Right atrium auricular region (tissue), 2 donors: ENCODE measurements at regions not wholly inside any gene's neighbourhood (a gene's known extent, or its start where the extent isn't known, plus 50 kb on each side); places are given as distances from the start of the nearest gene placed in this dataset.

Experiments
- DNase-seq: peaks from one replicate; pipeline ENCODE4 v3.0.0-alpha.2; 2019; ENCODE audit warnings: low spot score
- H3K27ac ChIP-seq, 2 donors: fragments of 200-600 bp; sonication (generic); 1 replicate in 1 of 2; 2 replicates in 1 of 2; pipeline ENCODE4 v1.5.1; 2016 to 2019
- H3K27me3 ChIP-seq, 2 donors: fragments of 200-600 bp; sonication (generic); one replicate each; pipeline versions ENCODE4 v1.5.1 to v1.6.0; 2017 to 2019
- H3K36me3 ChIP-seq: fragments of 200-600 bp; sonication (generic); one replicate; pipeline ENCODE4 v1.5.1; 2016
- H3K4me1 ChIP-seq, 2 donors: fragments of 200-600 bp; sonication (generic); one replicate each; pipeline versions ENCODE4 v1.5.1 to v1.6.0; 2017 to 2019
- H3K4me3 ChIP-seq, 2 donors: fragments of 200-600 bp; sonication (generic); 1 replicate in 1 of 2; 2 replicates in 1 of 2; pipeline ENCODE4 v1.5.1; 2017 to 2019; ENCODE audit warnings: mild to moderate bottlenecking in 1 of 2, moderate library complexity in 1 of 2
- H3K9me3 ChIP-seq, 2 donors: fragments of 200-600 bp; sonication (generic); one replicate each; pipeline ENCODE4 v1.5.1; 2019
- TF ChIP-seq, protein P1 (sequence below), 2 donors: fragments of 200-600 bp; sonication (generic); IDR thresholded peaks; one replicate each; pipeline ENCODE4 v1.5.1; 2019; ENCODE audit warnings: antibody characterized with exemption in 2 of 2

DNA sequence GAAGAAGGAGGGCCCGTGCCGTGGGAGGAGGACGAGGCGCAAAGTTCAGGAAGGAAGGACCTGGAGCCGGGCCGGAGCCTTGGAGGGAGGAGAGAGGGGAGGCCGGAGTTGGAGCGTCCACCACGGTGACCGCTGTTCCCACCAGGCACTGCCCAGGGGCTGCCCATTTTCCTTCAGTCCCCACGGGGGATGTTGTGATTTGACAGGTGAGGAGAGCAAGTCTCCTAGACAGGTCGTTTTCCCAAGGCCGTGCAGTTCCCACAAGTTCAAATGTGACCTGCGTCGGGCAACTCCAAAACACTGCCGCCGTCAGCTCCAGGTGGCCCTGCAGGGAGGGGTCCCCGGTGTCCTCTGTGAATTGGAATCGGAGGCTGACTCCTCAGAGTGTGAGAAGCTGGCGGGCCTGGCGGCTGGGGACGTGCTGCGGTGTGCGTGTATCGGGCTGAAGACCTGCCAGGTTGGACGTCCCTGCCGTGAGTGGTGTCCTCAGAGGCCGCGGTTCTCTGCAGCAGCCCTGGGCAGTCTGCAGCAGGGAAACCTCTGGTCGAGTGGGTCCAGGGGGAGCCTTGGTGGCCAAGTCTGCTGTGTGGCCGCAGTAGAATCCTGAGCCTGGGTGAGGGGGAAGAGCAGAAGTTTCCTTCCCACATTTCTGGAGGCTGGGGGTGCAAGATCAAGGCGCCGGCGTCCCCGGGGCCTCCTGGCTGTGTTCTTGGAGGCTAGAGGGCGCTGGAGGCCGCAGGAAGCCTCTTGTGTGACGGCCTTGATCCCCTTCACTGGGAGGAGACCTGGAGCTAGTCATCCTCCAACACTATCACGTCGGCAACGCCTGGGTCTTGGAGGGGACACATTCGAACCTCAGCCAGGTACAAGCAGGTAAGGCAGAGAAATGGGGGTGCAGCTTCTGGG lies 115.1 kb upstream of the FRMD1 start:
- no peak overlapping the region for H3K27ac ChIP-seq
- H3K4me1 ChIP-seq, result no peaks in the 10 kb centered on the region
- H3K9me3 ChIP-seq, result no peaks in the 10 kb centered on the region
- no peaks in the 10 kb centered on the region for H3K27me3 ChIP-seq
- TF ChIP-seq, protein P1, sequence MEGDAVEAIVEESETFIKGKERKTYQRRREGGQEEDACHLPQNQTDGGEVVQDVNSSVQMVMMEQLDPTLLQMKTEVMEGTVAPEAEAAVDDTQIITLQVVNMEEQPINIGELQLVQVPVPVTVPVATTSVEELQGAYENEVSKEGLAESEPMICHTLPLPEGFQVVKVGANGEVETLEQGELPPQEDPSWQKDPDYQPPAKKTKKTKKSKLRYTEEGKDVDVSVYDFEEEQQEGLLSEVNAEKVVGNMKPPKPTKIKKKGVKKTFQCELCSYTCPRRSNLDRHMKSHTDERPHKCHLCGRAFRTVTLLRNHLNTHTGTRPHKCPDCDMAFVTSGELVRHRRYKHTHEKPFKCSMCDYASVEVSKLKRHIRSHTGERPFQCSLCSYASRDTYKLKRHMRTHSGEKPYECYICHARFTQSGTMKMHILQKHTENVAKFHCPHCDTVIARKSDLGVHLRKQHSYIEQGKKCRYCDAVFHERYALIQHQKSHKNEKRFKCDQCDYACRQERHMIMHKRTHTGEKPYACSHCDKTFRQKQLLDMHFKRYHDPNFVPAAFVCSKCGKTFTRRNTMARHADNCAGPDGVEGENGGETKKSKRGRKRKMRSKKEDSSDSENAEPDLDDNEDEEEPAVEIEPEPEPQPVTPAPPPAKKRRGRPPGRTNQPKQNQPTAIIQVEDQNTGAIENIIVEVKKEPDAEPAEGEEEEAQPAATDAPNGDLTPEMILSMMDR (IDR thresholded peaks at IDR 0.05), result no peak
- no peak overlapping the region for H3K4me3 ChIP-seq
- DNase-seq, result no peak
- H3K36me3 ChIP-seq, result no peaks in the 10 kb centered on the region

DNA sequence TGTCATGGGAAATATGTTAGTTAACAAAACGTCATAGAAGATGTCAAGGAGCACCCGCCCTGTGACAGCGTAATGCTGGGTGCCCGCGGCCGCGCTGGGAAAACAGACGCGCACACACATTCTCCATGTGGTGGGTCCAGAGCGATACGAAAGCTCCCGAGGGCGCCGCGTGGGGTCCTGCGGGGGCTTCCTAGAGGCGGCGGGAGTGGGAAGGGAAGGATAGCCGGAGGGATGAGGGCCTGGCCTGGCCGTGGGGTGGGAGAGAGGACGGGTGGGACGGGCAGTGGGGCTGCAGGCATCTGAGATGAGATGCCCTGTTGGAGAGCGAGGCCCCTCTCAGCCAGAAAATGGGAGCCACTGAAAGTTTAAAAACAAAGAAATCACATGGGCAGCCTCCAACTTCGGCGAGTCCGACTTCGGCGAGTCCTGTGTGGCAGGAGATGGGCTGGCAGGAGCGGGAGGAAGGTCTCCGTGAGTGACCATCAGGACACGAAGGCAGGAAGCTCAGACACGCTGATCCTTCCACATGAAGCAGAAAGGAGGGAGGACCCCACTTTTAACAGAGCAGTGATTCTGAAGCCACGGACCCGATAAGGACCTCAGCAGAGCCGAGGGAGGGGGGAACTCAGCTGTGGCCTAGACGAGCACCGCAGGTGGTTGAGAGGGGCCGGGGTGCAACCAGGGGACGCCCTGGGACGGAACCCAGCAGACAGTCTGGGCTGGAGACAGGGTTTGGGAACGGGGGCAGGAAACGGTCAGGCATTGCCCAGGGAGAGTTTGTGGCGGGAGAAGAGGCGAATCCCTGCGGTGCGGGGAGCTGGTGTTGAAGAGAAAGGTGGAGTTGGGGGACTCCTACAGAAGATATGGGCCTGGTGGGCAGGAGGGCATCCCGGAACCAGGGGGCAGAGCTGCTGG lies 114.1 kb upstream of the FRMD1 start:
- H3K4me1 ChIP-seq, result no peaks in the 10 kb centered on the region
- H3K4me3 ChIP-seq, result no peak overlapping the region
- no peak overlapping the region for H3K27ac ChIP-seq
- no peaks in the 10 kb centered on the region for H3K27me3 ChIP-seq
- TF ChIP-seq, protein P1 (IDR thresholded peaks at IDR 0.05), result no peak
- H3K36me3 ChIP-seq, result no peaks in the 10 kb centered on the region
- no peak for DNase-seq
- H3K9me3 ChIP-seq, result no peaks in the 10 kb centered on the region

DNA sequence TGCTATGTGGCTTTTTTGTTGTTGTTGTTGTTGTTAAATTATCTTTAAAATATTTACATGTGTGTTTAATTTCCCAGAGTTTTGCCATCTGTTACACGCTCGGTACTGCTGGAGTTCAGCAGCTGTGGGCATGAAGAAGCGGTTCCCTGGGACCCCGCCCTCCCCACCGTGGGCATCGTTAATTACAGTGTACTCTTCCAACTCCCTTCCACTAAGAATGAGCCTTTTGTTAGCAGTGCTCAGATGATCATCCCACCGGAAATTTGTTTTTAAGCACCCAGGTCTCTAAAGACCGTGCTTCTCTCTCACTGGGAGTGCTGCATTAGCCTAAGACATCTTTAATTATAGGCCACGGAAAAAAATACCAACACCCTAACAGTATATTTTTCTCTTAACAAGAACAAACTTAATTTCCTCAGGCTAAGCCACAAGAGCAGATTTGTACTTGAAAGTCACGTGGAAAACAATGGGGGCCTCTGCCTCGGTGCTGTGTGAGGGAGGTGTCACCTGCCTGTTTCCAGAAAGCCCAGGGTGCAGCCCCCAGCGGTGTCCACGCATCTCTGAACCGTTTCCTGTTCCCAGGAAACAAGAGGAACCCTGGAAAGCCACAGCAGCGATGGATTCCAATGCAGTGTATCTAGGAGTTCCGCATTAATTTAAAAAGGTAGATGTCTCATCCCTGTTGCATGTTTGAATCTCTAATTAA lies 113.3 kb upstream of the FRMD1 start:
- Histone ChIP-seq H3K9me3 (no peaks in the 10 kb centered on the region), H3K4me1 (no peaks in the 10 kb centered on the region), H3K27ac (no peak overlapping the region), H3K36me3 (no peaks in the 10 kb centered on the region), H3K4me3 (no peak overlapping the region), H3K27me3 (no peaks in the 10 kb centered on the region)
- TF ChIP-seq, protein P1 (IDR thresholded peaks at IDR 0.05), result no peak
- DNase-seq, result no peak

DNA sequence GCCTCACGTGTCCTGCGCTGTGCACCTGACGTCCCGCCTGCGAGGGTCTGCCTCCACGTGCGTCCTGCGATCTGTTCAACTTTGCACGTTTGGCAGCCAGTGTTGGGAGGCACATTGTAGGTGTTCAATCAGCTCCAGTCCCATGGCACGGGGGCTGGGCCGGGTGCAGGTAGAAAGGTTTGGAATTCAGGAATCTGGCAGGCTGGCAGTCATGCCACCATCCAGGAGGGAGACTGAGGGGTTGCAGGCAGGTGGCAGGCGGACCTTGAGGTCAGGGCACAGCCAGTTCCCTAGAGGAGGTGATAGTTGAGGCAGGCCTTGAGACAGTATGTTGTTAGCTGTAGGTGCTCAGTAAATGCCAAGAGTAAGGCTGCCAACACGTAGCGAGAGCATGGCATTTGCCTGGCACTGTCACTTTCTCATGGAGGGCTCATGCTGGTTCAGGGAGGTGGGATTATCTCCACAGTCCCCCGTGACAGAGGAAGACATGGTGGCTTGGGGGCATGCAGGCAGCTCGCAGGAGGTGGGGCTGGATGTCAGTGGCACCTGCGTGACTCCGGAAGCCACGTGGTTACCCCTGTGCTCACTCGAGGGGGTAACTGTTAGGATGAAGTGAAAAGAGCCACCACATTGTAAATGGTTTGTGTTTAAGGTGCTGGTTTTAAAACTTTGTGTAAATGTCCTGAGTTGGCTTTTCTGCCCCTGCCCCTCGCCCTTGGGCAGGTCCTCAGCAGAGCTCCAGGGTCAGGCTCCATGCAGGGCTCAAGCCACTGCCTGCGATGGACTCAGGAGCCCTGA lies 111.8 kb upstream of the FRMD1 start:
- Histone ChIP-seq H3K36me3 (no peaks in the 10 kb centered on the region), H3K27me3 (no peaks in the 10 kb centered on the region), H3K4me1 (no peaks in the 10 kb centered on the region), H3K4me3 (no peak overlapping the region), H3K27ac (no peak overlapping the region), H3K9me3 (no peaks in the 10 kb centered on the region)
- TF ChIP-seq, protein P1 (IDR thresholded peaks at IDR 0.05), result no peak
- DNase-seq, result no peak

DNA sequence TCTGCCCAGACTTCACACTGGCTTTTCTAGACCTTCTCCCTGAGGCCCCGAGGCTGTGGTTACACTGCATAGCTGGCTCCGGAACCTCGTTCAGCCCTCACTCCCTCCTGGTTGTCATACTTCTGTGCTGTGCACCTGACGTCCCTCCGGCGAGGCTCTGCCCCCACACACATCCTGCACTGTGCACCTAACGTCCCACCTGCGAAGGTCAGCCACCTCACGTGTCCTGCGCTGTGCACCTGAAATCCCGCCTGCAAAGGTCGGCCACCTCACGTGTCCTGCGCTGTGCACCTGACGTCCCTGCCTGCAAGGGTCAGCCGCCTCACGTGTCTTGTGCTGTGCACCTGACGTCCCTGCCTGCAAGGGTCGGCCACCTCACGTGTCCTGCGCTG lies 111.0 kb upstream of the FRMD1 start:
- Histone ChIP-seq H3K4me3 (no peak overlapping the region), H3K27ac (no peak overlapping the region), H3K9me3 (no peaks in the 10 kb centered on the region), H3K36me3 (no peaks in the 10 kb centered on the region), H3K27me3 (no peaks in the 10 kb centered on the region), H3K4me1 (no peaks in the 10 kb centered on the region)
- DNase-seq, result no peak
- TF ChIP-seq, protein P1 (IDR thresholded peaks at IDR 0.05), result no peak
